ENCODE measurements at regions not wholly inside any gene's neighbourhood (a gene's known extent, or its start where the extent isn't known, plus 50 kb on each side); places are given as distances from the start of the nearest gene placed in this dataset.

- no peak overlapping the region for H3K4me3 ChIP-seq (ENCODE audit: low read depth, low read length)
- no peak for TF ChIP-seq CTCF (IDR thresholded peaks at IDR 0.05; ENCODE audit: borderline replicate concordance, insufficient read depth, low read depth, low read length)
These were observed 658.5 kb downstream of the USP25 start for GRCh38 chr21:16388291-16388690.

GRCh38 chr21:16388911-16389560 lies 659.3 kb downstream of the USP25 start:
- H3K4me3 ChIP-seq (ENCODE audit: low read depth, low read length) = no peak overlapping the region
- no peak for TF ChIP-seq CTCF (IDR thresholded peaks at IDR 0.05; ENCODE audit: borderline replicate concordance, insufficient read depth, low read depth, low read length)

- TF ChIP-seq CTCF (IDR thresholded peaks at IDR 0.05; ENCODE audit: borderline replicate concordance, insufficient read depth, low read depth, low read length) = no peak
- H3K4me3 ChIP-seq (ENCODE audit: low read depth, low read length) = no peak overlapping the region
These were observed 659.9 kb downstream of the USP25 start for GRCh38 chr21:16389643-16390042.

- no peak overlapping the region for H3K4me3 ChIP-seq (ENCODE audit: low read depth, low read length)
- TF ChIP-seq CTCF (IDR thresholded peaks at IDR 0.05; ENCODE audit: borderline replicate concordance, insufficient read depth, low read depth, low read length) = no peak
These were observed 665.5 kb downstream of the USP25 start for GRCh38 chr21:16395285-16395684.

GRCh38 chr21:16402752-16403151 lies 673.0 kb downstream of the USP25 start:
- no peak for TF ChIP-seq CTCF (IDR thresholded peaks at IDR 0.05; ENCODE audit: borderline replicate concordance, insufficient read depth, low read depth, low read length)

GRCh38 chr21:16404776-16405175 lies 675.0 kb downstream of the USP25 start:
- H3K4me3 ChIP-seq (ENCODE audit: low read depth, low read length) = no peak overlapping the region
- TF ChIP-seq CTCF (IDR thresholded peaks at IDR 0.05; ENCODE audit: borderline replicate concordance, insufficient read depth, low read depth, low read length) = no peak

More at GRCh38 chr21:16402752-16403151, 673.0 kb downstream of the USP25 start:
- no peak overlapping the region for H3K4me3 ChIP-seq (ENCODE audit: low read depth, low read length)

GRCh38 chr21:16406355-16406754 lies 676.6 kb downstream of the USP25 start:
- TF ChIP-seq CTCF (IDR thresholded peaks at IDR 0.05; ENCODE audit: borderline replicate concordance, insufficient read depth, low read depth, low read length) = no peak
- H3K4me3 ChIP-seq (ENCODE audit: low read depth, low read length) = no peak overlapping the region
